Neural cell (in vitro differentiated cells): ENCODE measurements at regions not wholly inside any gene's neighbourhood (a gene's known extent, or its start where the extent isn't known, plus 50 kb on each side); places are given as distances from the start of the nearest gene placed in this dataset.

Experiments used
- H2AFZ ChIP-seq: fragments of 200-600, 300-800 bp; sonication (generic), shearing (Covaris generic); 2 replicates; pipeline ENCODE4 v1.6.0; 2014; ENCODE audit warnings: low read depth, mild to moderate bottlenecking, antibody characterized with exemption, low read length, moderate library complexity
- H3F3A ChIP-seq: fragments of 200-600 bp; shearing (Covaris generic); 2 replicates; pipeline ENCODE4 v1.6.1; 2016; ENCODE audit warnings: mild to moderate bottlenecking, moderate library complexity, mixed read lengths, antibody characterized with exemption, low read length; ENCODE audit not compliant: insufficient read depth, poor library complexity, severe bottlenecking
- H3K27ac ChIP-seq: fragments of 200-600, 300-800 bp; sonication (generic), shearing (Covaris generic); 2 replicates; pipeline ENCODE4 v1.5.1; 2014; ENCODE audit warnings: mild to moderate bottlenecking, low read length, moderate library complexity
- H3K27me3 ChIP-seq: fragments of 300-800, 200-600 bp; sonication (generic), shearing (Covaris generic); 2 replicates; pipeline ENCODE4 v1.6.0; 2014; ENCODE audit warnings: mild to moderate bottlenecking, low read depth, low read length, moderate library complexity; ENCODE audit not compliant: insufficient read depth
- H3K36me3 ChIP-seq: fragments of 300-800, 200-600 bp; sonication (generic), shearing (Covaris generic); 2 replicates; pipeline ENCODE4 v1.5.1; 2014; ENCODE audit warnings: mild to moderate bottlenecking, antibody characterized with exemption, low read length, moderate library complexity; ENCODE audit not compliant: insufficient read depth
- H3K4me2 ChIP-seq: fragments of 300-800, 200-600 bp; sonication (generic), shearing (Covaris generic); 2 replicates; pipeline ENCODE4 v1.6.0; 2014; ENCODE audit warnings: mild to moderate bottlenecking, low read length
- H3K4me3 ChIP-seq: fragments of 300-800, 200-600 bp; sonication (generic), shearing (Covaris generic); 2 replicates; pipeline ENCODE4 v1.5.1; 2014; ENCODE audit warnings: mild to moderate bottlenecking, low read length, moderate library complexity
- H3K79me2 ChIP-seq: fragments of 200-600 bp; shearing (Covaris generic); replicated peaks from 2 replicates; pipeline ENCODE4 v1.6.0; 2014; ENCODE audit warnings: mild to moderate bottlenecking, low read length, moderate library complexity; ENCODE audit not compliant: insufficient read depth
- H3K9ac ChIP-seq: fragments of 300-800, 200-600 bp; sonication (generic), shearing (Covaris generic); 2 replicates; pipeline ENCODE4 v1.6.1; 2016; ENCODE audit warnings: mild to moderate bottlenecking, low read length, mixed read lengths
- H3K9me2 ChIP-seq: fragments of 200-600 bp; shearing (Covaris generic); 2 replicates; pipeline ENCODE4 v1.6.1; 2016; ENCODE audit warnings: mild to moderate bottlenecking, low read length, mixed read lengths; ENCODE audit not compliant: insufficient read depth
- H3K9me3 ChIP-seq: fragments of 200-600, 300-800 bp; sonication (generic), shearing (Covaris generic); 2 replicates; pipeline ENCODE4 v1.6.1; 2016; ENCODE audit warnings: mild to moderate bottlenecking, mixed run types, low read length, moderate library complexity, mixed read lengths
- H4K20me1 ChIP-seq: fragments of 200-600 bp; shearing (Covaris generic); 2 replicates; pipeline ENCODE4 v1.6.1; 2016; ENCODE audit warnings: mild to moderate bottlenecking, mixed run types; ENCODE audit not compliant: insufficient read depth
- EP300 ChIP-seq: fragments of 450-650 bp; conservative IDR thresholded peaks from 2 replicates; pipeline ENCODE4 v1.6.1; 2014; ENCODE audit warnings: antibody characterized with exemption, mild to moderate bottlenecking, moderate library complexity; ENCODE audit not compliant: poor library complexity, severe bottlenecking
- EZH2 ChIP-seq: fragments of 200-600, 300-800 bp; shearing (Covaris generic), sonication (generic); IDR thresholded peaks from 2 replicates; pipeline ENCODE4 v1.6.1; 2014; ENCODE audit warnings: antibody characterized with exemption, low read length, borderline replicate concordance, mild to moderate bottlenecking; ENCODE audit not compliant: insufficient read depth, poor library complexity, severe bottlenecking
- MXI1 ChIP-seq: fragments of 450-650 bp; conservative IDR thresholded peaks from 2 replicates; pipeline ENCODE4 v1.6.1; 2014; ENCODE audit warnings: antibody characterized with exemption, mild to moderate bottlenecking; ENCODE audit not compliant: poor library complexity, severe bottlenecking
- POLR2AphosphoS5 ChIP-seq: IDR thresholded peaks from 2 replicates; pipeline ENCODE4 v1.6.1; 2012
- RAD21 ChIP-seq: fragments of 450-650 bp; conservative IDR thresholded peaks from 2 replicates; pipeline ENCODE4 v1.6.1; 2014; ENCODE audit warnings: antibody characterized with exemption, mild to moderate bottlenecking, moderate library complexity
- SMC3 ChIP-seq: fragments of 450-650 bp; conservative IDR thresholded peaks from 2 replicates; pipeline ENCODE4 v1.6.1; 2014; ENCODE audit warnings: antibody characterized with exemption, mild to moderate bottlenecking, moderate library complexity; ENCODE audit not compliant: poor library complexity
- TAF1 ChIP-seq: IDR thresholded peaks from 2 replicates; pipeline ENCODE4 v1.6.1; 2012; ENCODE audit warnings: low read depth
- TF ChIP-seq, protein P1 (sequence below): fragments of 450-650 bp; IDR thresholded peaks from 2 replicates; pipeline ENCODE4 v1.5.1; 2014; ENCODE audit warnings: antibody characterized with exemption, mild to moderate bottlenecking, moderate library complexity; ENCODE audit not compliant: poor library complexity, severe bottlenecking
- TF ChIP-seq, protein P2 (sequence below): IDR thresholded peaks from 2 replicates; pipeline ENCODE4 v1.6.1; 2012; ENCODE audit warnings: borderline replicate concordance

DNA sequence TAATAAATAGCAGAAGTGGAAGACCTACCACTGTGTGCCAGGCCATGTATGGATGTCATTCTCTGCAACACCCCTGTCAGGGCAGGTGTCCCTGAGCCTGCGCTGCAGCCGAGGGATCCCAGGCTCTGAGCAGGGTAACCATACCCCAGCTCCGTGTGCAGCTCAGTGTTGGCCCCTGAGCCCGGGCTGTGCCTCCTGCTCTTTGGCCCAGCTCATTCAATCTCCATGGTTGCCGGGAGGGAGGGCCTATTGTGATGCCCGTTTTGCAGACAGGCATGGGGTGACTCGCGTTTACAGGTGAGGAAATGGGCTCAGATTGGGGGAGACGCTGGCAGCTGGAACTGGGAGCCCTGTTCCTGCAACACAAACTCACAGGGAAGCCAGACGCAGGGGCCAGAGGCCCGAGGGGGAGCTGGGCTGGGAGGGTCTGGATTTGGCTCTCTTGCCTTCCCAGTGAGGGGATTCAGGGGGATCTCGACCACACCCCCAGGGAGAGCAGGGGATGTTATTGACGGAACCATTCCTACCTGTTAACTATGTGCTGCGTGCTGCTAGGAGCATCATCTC lies 190.5 kb downstream of the IRF8 start:
- Histone ChIP-seq H3K9ac (no peak overlapping the region), H3K9me3 (no peaks in the 10 kb centered on the region), H3K4me2 (no peak overlapping the region), H3K36me3 (no peaks in the 10 kb centered on the region), H3K9me2 (no peaks in the 10 kb centered on the region), H3K4me3 (no peak overlapping the region), H3F3A (no peaks in the 10 kb centered on the region), H3K27me3 (no peaks in the 10 kb centered on the region), H2AFZ (no peak overlapping the region), H3K79me2 (no peaks in the 10 kb centered on the region), H3K27ac (no peak overlapping the region), H4K20me1 (no peaks in the 10 kb centered on the region)
- TF ChIP-seq SMC3 (no peak), POLR2AphosphoS5 (no peak), MXI1 (no peak), EP300 (no peak), TAF1 (no peak)
- TF ChIP-seq, protein P1, sequence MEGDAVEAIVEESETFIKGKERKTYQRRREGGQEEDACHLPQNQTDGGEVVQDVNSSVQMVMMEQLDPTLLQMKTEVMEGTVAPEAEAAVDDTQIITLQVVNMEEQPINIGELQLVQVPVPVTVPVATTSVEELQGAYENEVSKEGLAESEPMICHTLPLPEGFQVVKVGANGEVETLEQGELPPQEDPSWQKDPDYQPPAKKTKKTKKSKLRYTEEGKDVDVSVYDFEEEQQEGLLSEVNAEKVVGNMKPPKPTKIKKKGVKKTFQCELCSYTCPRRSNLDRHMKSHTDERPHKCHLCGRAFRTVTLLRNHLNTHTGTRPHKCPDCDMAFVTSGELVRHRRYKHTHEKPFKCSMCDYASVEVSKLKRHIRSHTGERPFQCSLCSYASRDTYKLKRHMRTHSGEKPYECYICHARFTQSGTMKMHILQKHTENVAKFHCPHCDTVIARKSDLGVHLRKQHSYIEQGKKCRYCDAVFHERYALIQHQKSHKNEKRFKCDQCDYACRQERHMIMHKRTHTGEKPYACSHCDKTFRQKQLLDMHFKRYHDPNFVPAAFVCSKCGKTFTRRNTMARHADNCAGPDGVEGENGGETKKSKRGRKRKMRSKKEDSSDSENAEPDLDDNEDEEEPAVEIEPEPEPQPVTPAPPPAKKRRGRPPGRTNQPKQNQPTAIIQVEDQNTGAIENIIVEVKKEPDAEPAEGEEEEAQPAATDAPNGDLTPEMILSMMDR, result no peak

DNA sequence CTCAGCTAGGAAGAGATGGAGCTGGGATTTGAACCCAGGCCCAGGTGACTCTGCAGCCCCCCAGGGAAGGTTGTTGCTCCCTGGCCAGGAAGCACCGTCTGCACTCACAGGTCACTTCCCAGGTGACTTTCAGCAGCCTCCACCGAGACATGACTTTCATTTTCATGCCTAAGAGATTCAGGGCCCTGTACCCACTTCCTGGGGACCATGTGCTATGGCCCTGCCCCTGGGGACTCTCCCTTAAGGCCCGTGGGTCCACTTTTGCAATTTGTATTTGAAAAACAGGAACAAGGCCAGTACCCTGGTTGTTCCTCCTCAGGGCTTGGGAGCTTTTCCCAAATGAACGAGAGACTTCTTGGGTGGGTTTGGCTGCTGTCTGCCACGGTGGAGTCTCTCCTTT lies 191.0 kb downstream of the IRF8 start:
- H3K27me3 ChIP-seq, result no peaks in the 10 kb centered on the region
- no peaks in the 10 kb centered on the region for H3K36me3 ChIP-seq
- H3K79me2 ChIP-seq, result no peaks in the 10 kb centered on the region
- no peak overlapping the region for H3K4me3 ChIP-seq
- H3K9ac ChIP-seq, result no peak overlapping the region
- no peaks in the 10 kb centered on the region for H3F3A ChIP-seq
- no peaks in the 10 kb centered on the region for H3K9me3 ChIP-seq
- no peak overlapping the region for H3K4me2 ChIP-seq
- H3K27ac ChIP-seq, result no peak overlapping the region
- TF ChIP-seq, protein P2, sequence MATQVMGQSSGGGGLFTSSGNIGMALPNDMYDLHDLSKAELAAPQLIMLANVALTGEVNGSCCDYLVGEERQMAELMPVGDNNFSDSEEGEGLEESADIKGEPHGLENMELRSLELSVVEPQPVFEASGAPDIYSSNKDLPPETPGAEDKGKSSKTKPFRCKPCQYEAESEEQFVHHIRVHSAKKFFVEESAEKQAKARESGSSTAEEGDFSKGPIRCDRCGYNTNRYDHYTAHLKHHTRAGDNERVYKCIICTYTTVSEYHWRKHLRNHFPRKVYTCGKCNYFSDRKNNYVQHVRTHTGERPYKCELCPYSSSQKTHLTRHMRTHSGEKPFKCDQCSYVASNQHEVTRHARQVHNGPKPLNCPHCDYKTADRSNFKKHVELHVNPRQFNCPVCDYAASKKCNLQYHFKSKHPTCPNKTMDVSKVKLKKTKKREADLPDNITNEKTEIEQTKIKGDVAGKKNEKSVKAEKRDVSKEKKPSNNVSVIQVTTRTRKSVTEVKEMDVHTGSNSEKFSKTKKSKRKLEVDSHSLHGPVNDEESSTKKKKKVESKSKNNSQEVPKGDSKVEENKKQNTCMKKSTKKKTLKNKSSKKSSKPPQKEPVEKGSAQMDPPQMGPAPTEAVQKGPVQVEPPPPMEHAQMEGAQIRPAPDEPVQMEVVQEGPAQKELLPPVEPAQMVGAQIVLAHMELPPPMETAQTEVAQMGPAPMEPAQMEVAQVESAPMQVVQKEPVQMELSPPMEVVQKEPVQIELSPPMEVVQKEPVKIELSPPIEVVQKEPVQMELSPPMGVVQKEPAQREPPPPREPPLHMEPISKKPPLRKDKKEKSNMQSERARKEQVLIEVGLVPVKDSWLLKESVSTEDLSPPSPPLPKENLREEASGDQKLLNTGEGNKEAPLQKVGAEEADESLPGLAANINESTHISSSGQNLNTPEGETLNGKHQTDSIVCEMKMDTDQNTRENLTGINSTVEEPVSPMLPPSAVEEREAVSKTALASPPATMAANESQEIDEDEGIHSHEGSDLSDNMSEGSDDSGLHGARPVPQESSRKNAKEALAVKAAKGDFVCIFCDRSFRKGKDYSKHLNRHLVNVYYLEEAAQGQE, result no peak
- TF ChIP-seq EP300 (no peak), MXI1 (no peak), RAD21 (no peak), POLR2AphosphoS5 (no peak), TAF1 (no peak), SMC3 (no peak), EZH2 (no peak)
- TF ChIP-seq, protein P1, result no peak
- no peaks in the 10 kb centered on the region for H3K9me2 ChIP-seq
- H2AFZ ChIP-seq, result no peak overlapping the region
- no peaks in the 10 kb centered on the region for H4K20me1 ChIP-seq
